ENCODE measurements at regions not wholly inside any gene's neighbourhood (a gene's known extent, or its start where the extent isn't known, plus 50 kb on each side); places are given as distances from the start of the nearest gene placed in this dataset.
"Not testable (repeated sequence)": the region's sequence is repeated elsewhere in the genome, so short reads cannot be mapped to it uniquely, and the experiment has no call there.

- DNase-seq: not testable (repeated sequence)
Observed at GRCh38 chr1:222470252-222470805, 77.6 kb downstream of the HHIPL2 start.

- DNase-seq: no peak
Observed at GRCh38 chr1:222466150-222466865, 81.6 kb downstream of the HHIPL2 start.

- DNase-seq: peak; percentile 82 to 83
Observed at GRCh38 chr1:222465211-222466041, 82.5 kb downstream of the HHIPL2 start.

DNA sequence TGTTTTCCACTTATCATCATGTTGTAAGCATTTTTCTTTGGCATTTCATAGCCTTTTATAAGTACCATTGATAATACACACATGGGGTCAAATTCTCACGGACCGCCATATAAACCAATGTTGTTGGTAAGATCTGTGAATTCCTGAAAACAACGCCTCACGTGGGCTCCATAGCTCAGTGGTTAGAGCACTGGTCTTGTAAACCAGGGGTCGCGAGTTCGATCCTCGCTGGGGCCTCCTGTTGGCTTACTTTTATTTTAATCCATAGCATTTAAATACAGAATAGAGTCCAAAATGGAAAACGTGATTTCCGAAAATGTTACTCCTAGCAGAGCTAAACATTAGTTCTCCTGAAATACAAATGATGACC lies 83.1 kb downstream of the HHIPL2 start:
- peak; percentile 81 to 84 for DNase-seq

DNA sequence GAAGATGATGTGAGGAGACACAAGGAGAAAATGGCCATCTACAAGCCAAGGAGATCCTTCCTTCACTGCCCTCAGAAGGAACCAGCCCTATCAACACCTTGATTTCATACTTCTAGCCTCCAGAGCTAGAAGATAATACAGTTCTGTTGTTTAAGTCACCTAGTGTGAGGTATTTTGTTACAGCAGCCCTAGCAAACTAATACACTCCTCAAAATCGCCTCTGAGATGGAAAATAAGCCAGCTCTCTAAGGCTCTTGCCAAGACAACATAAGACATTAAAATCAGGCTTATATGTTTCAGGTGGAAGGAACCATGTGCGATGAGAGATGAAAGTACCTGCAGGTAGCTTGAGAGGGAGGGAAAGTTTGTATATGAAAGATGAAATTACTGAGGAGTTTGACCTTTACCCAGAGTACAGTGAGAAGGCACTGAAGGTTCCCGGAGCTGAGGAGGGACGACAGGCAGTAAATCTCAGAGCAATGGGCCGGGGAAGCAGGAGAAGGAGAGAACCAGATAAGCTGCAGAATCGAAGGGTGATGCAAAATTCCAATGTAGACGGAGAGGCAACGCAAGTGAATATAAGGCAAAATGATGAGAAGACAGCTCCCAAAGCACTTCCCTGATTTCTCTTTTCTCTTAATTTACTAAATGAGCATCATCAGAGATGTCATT lies 84.7 kb downstream of the HHIPL2 start:
- no peak for DNase-seq

DNA sequence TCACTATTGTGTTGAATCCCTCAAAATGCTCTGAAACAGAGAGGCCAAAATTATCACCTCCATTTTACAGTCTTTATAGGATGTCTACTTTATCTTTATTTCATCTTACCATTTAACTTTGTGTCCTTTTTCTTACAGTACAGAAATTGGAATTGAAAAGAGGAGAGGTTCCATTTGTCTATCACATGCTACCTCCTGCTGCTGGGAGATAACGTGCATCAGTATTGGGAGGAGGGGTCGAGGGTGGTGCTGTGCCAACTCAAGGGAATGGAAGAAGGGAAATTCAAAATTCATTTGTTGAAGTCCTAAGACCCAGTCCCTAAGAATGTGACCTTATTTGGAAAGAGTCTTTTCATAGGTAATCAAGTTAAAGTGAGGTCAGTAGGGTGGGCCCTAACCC lies 85.3 kb downstream of the HHIPL2 start:
- no peak for DNase-seq

DNA sequence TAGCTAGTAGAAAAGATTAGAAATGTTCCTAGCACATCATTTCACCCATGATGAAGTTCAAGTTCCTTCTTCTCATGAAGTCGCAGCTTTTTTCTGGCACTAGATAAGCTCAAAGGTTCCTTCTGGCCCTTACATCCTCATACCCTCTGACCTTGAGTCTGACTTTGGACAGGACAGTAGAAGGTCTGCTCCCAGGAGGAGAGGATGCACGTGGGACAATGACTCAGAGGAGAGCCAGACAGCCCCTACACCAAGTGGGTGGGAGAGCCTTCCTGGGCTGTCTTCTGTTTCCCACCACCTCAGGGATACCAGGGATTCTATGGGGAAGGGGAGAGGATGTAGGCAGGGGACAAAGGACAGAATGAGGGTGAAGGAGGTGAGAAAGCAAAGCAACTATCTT lies 86.0 kb downstream of the HHIPL2 start:
- DNase-seq: no peak

DNA sequence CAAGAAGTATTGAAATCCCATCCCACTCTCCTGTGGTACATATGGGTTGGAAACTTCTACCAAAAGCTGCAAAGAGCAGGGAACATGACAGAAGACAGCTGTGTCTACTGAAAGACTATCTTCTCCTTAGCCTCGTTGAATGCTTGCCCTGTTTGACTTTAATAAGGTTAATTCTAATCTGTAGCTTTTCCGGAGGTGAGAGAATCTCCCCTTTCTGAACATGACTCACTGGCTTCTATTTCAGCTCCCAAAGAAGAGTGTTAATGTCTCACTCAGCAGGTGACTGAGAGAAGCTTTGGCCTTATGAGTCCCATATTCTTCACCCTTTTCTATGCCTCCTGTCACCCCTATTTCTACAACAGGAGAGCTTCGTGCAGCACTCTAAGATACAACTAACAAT lies 88.3 kb downstream of the HHIPL2 start:
- no peak for DNase-seq

DNA sequence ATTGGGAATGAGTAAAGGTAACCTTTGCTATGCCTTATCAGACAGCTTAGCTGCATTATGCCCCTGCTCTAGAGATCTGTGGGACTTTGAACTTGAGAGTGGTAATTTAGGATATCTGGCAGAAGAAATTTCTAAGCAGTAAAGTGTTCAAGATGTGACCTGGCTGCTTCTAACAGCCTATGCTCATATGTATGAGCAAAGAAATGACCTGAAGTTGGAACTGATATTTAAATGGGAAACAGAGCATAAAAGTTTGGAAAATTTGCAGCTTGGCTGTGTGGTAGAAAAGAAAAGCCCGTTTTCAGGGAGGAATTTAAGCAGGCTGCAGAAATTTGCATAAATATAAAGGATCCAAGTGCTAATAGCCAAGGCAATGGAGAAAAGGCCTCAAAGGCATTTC lies 90.4 kb downstream of the HHIPL2 start:
- DNase-seq: no peak

GRCh38 chr1:222457084-222457483 lies 90.8 kb downstream of the HHIPL2 start:
- no peak for DNase-seq

- peak; percentile 85 to 87 for DNase-seq
Observed at GRCh38 chr1:222455188-222455879, 92.6 kb downstream of the HHIPL2 start.

DNA sequence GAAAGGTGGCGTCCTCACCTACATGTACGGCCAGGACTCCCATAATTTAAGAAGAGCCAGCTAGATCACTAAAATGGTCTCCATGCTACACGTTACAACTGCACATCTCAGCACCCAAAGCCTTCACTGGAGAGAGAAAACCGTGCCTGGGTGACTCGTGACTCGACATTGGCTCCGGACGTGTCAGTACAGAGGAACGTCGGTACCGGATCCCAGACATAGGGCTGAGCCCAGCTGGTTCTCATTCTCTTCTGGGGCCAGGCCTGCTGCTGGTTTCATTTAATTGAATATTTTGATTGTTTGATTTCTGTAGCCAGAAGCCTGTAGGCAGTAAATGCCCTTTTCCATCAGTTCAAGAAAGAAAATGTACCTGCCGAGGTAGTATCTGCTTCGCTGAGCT lies 93.1 kb downstream of the HHIPL2 start:
- no peak for DNase-seq

DNA sequence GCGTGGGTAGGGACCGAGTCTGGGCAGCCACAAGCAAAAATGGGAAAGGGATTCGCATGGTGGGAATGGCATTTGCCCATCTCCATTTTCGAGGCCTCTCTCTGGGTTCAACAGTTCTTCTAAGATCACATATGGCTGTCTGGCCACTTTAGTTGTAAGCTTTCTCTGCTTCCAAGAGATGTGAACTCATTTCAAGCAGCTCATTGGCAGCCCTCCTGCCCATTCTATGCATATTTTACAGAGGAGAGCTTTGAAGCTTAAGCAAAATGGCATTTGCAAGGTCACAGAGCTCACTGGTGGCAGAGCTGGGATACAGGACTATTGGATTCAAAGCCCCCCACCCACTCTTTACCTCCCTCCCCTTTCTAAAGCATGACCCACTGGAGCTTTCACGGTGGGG lies 93.7 kb downstream of the HHIPL2 start:
- no peak for DNase-seq

DNA sequence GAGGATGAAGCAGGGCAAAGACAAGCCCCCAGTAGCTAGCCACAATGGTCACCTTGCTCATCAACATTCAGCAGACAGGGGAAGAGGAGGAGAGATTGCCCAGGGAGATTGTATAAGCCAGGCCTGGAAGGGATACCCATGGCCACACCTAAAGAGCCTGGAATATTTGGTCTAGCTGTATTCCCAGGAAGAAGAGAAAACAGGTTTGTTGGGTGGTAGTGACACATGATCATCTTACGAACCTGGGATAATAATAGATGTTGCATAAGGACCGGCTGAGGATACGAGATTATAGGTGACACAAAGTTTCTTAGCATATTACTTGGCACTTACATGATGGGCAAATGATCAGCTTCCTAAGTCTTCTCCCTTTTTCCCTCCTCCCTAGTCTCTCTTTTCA lies 95.9 kb downstream of the HHIPL2 start:
- no peak for DNase-seq

DNA sequence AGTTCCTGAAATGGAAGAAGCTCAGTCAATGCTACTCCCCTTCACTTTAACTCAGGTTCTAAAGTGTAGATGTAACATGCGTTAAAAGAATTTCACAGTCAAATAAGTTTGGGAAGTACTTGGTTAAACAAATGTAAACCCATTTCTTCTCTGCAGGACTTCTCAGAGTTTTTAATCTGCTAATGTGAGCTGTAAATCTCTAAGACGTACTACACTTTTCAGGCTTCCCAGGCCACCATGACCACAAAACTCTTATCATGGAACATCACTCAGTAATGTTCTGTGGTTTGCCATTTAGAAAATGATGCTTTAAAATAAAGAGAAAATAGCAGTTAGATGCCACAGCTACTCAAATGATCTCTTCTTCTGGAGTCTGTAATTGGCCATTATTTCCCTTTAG lies 104.3 kb downstream of the HHIPL2 start:
- no peak for DNase-seq

GRCh38 chr1:222441066-222441465 lies 106.8 kb downstream of the HHIPL2 start:
- no peak for DNase-seq

- DNase-seq: no peak
Observed at GRCh38 chr1:222424826-222425225, 123.1 kb downstream of the HHIPL2 start.

DNA sequence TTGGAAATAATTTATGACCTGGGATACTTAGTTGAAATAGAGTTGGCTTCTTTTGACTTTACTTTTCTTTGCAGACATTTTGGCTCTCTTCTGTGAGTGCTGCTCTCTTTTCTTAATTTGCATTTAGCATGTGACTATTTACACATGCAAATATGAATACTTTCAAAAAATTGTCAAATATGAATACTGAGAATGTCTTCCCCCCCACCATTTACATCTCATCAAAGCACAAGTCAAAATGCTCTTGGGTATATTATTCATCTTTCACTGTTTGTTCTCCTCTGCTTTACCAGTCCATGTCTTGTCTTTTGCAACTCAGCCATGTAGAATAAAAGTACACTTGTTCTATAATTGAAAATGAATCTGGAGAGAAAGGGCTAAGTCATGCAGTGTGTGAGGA lies 126.5 kb downstream of the HHIPL2 start:
- DNase-seq: no peak

DNA sequence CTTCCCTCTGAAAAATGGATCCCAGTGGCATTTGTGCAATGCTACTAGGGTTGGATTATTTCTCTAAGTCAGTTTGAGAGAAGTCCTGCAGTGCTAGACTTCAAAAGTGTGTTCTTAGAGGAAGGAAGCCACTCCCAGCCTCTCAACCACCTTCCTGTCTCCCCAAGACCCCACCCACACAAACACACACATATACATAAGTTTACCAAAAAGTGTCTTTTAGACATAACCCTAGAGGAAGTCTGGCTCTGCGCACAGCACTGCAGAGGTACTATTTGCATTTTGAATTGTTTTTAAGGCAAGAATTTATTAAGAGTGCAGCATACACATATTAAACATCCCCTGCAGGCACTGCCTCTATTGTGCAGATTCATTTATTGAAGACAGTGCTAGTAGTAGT lies 127.3 kb downstream of the HHIPL2 start:
- DNase-seq: no peak

DNA sequence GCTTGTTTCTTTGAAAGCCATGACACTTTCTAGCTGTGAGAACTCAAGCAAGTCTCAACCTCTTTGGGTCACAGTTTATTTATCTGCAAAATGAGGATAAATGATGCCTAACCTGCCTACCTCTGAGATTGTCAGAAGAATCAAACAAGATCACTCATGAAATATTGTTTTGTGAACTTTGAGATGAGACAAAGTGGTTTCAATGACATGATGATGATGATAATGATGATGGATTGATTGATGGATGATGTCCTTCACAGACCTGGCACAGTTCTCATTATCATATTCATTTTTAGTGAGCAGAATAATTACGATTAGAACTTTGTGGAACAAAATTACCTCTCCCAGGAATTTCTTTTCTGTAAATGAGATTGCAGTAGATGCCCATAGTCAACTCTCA lies 129.2 kb downstream of the HHIPL2 start:
- no peak for DNase-seq

DNA sequence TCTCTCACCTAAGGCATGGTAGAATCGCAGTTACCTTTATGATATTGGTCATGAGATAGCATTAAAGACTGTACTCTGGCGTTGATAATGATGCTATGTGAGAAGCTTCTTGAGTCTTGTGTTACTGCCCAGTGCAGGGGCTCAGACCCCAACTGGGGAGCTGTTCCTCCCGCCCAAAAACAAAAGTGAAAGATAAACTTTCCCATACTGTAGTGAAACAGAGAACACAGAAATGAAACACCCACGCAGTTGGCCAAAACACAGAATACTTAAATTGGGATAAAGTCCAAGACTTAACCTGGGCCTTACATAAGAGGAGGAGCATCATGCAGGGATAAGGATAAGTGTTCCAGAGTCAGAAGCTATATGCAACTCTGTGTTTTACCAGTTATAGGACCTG lies 130.6 kb downstream of the HHIPL2 start:
- DNase-seq: no peak

GRCh38 chr1:222416001-222416791 lies 131.7 kb downstream of the HHIPL2 start:
- DNase-seq: no peak

Data from Kasumi-1 (cell line).